Stimulated activated naive CD8-positive, alpha-beta T cell treated with anti-CD3 and anti-CD28 coated beads, Interleukin-15, amount 100 ng/mL, for 72 hours (primary cell): ENCODE measurements at regions not wholly inside any gene's neighbourhood (a gene's known extent, or its start where the extent isn't known, plus 50 kb on each side); places are given as distances from the start of the nearest gene placed in this dataset.
A peak's percentile ranks its signal among the peaks of the same experiment; 100 is the strongest.

Experiments
- ATAC-seq: fragments of 150-1000 bp; cut with Tn5 transposase; 2 replicates; pipeline ENCODE4 v1.10.0; 2021; ENCODE audit warnings: mild to moderate bottlenecking, moderate library complexity
- DNase-seq, 2 donors: peaks; one replicate each; pipeline ENCODE4 v3.0.0; 2021 to 2022
- H3K27ac Mint-ChIP-seq, 2 donors: one replicate each; pipeline ENCODE4 v1.8.0; 2022; ENCODE audit warnings: mild to moderate bottlenecking in 2 of 2, mixed read lengths in 2 of 2, moderate library complexity in 2 of 2
- H3K27me3 Mint-ChIP-seq: one replicate; pipeline ENCODE4 v1.8.0; 2022; ENCODE audit warnings: mixed read lengths
- H3K4me1 Mint-ChIP-seq: one replicate; pipeline ENCODE4 v1.8.0; 2022; ENCODE audit warnings: mild to moderate bottlenecking, mixed read lengths
- H3K4me3 Mint-ChIP-seq, 2 donors: one replicate each; pipeline ENCODE4 v1.8.0; 2022; ENCODE audit warnings: mild to moderate bottlenecking in 2 of 2, mixed read lengths in 2 of 2, moderate library complexity in 1 of 2
- H3K9me3 Mint-ChIP-seq, 2 donors: one replicate each; pipeline ENCODE4 v1.8.0; 2022; ENCODE audit warnings: mixed read lengths in 2 of 2

GRCh38 chr1:47574451-47575165 is 136.8 kb downstream of the FOXD2 start:
- DNase-seq (no peak), ATAC-seq (no peak)
- Mint-ChIP-seq H3K4me3 (no peak overlapping the region), H3K9me3 (no peaks in the 10 kb centered on the region), H3K4me1 (peaks cover 8% of the 10 kb centered on the region), H3K27ac (peak overlapping the region in 1 of 2 donors; percentile 12), H3K27me3 (peaks cover 58% of the 10 kb centered on the region)

- DNase-seq (no peak), ATAC-seq (no peak)
- H3K27me3 Mint-ChIP-seq = peaks cover 54% of the 10 kb centered on the region
- no peaks in the 10 kb centered on the region for H3K9me3 Mint-ChIP-seq
- no peak overlapping the region for H3K4me3 Mint-ChIP-seq
- no peaks in the 10 kb centered on the region for H3K4me1 Mint-ChIP-seq
- no peak overlapping the region for H3K27ac Mint-ChIP-seq
These were observed 138.3 kb downstream of the FOXD2 start for GRCh38 chr1:47575855-47576757.

GRCh38 chr1:47576758-47577115 is 138.9 kb downstream of the FOXD2 start:
- Mint-ChIP-seq H3K4me3 (no peak overlapping the region), H3K27ac (peak overlapping the region in 1 of 2 donors; percentile 24), H3K27me3 (peaks cover 52% of the 10 kb centered on the region), H3K4me1 (no peaks in the 10 kb centered on the region), H3K9me3 (no peaks in the 10 kb centered on the region)
- ATAC-seq (no peak), DNase-seq (no peak)

GRCh38 chr1:47577303-47578025 is 139.6 kb downstream of the FOXD2 start:
- Mint-ChIP-seq H3K27me3 (peaks cover 52% of the 10 kb centered on the region), H3K4me3 (no peak overlapping the region), H3K27ac (no peak overlapping the region), H3K9me3 (no peaks in the 10 kb centered on the region), H3K4me1 (no peaks in the 10 kb centered on the region)
- ATAC-seq (no peak), DNase-seq (no peak)

- DNase-seq (no peak), ATAC-seq (no peak)
- Mint-ChIP-seq H3K9me3 (no peaks in the 10 kb centered on the region), H3K27ac (no peak overlapping the region), H3K27me3 (peaks cover 57% of the 10 kb centered on the region), H3K4me1 (peaks cover 7% of the 10 kb centered on the region), H3K4me3 (no peak overlapping the region)
These were observed 140.3 kb downstream of the FOXD2 start for GRCh38 chr1:47578026-47578720.

- Mint-ChIP-seq H3K4me1 (peaks cover 14% of the 10 kb centered on the region), H3K27me3 (peaks cover 57% of the 10 kb centered on the region), H3K4me3 (no peak overlapping the region), H3K27ac (no peak overlapping the region), H3K9me3 (no peaks in the 10 kb centered on the region)
- no peak for DNase-seq
- no peak for ATAC-seq
These were observed 141.0 kb downstream of the FOXD2 start for GRCh38 chr1:47578721-47579419.

- Mint-ChIP-seq H3K27me3 (peaks cover 57% of the 10 kb centered on the region), H3K4me3 (no peak overlapping the region), H3K27ac (no peak overlapping the region), H3K9me3 (no peaks in the 10 kb centered on the region), H3K4me1 (peaks cover 16% of the 10 kb centered on the region)
- DNase-seq (no peak), ATAC-seq (no peak)
These were observed 142.0 kb downstream of the FOXD2 start for GRCh38 chr1:47579809-47580208.

- no peak for DNase-seq
- H3K27ac Mint-ChIP-seq = peak overlapping the region in 1 of 2 donors; percentile 5
- H3K4me3 Mint-ChIP-seq = no peak overlapping the region
- H3K4me1 Mint-ChIP-seq = peaks cover 16% of the 10 kb centered on the region
- H3K27me3 Mint-ChIP-seq = peaks cover 63% of the 10 kb centered on the region
- no peak for ATAC-seq
- no peaks in the 10 kb centered on the region for H3K9me3 Mint-ChIP-seq
These were observed 142.7 kb downstream of the FOXD2 start for GRCh38 chr1:47580451-47580995.

- Mint-ChIP-seq H3K27ac (peak overlapping the region in 1 of 2 donors; percentile 81), H3K4me3 (peak overlapping the region in 1 of 2 donors; percentile 19), H3K27me3 (peaks cover 45% of the 10 kb centered on the region), H3K4me1 (peaks cover 16% of the 10 kb centered on the region), H3K9me3 (no peaks in the 10 kb centered on the region)
- peak; percentile 93 for ATAC-seq
- DNase-seq = peak; percentile 31 to 46
These were observed 145.2 kb downstream of the FOXD2 start for GRCh38 chr1:47582891-47583608.

GRCh38 chr1:47584249-47584648 is 146.4 kb downstream of the FOXD2 start:
- H3K4me3 Mint-ChIP-seq = no peak overlapping the region

GRCh38 chr1:47585141-47585902 is 147.5 kb downstream of the FOXD2 start:
- Mint-ChIP-seq H3K27ac (no peak overlapping the region), H3K9me3 (no peaks in the 10 kb centered on the region), H3K4me3 (no peak overlapping the region), H3K27me3 (peaks cover 35% of the 10 kb centered on the region), H3K4me1 (peaks cover 16% of the 10 kb centered on the region)
- no peak for ATAC-seq
- no peak for DNase-seq

More at GRCh38 chr1:47584249-47584648, 146.4 kb downstream of the FOXD2 start:
- no peak overlapping the region for H3K27ac Mint-ChIP-seq
- peaks cover 16% of the 10 kb centered on the region for H3K4me1 Mint-ChIP-seq
- DNase-seq = no peak
- H3K27me3 Mint-ChIP-seq = peaks cover 44% of the 10 kb centered on the region
- ATAC-seq = no peak
- no peaks in the 10 kb centered on the region for H3K9me3 Mint-ChIP-seq

- ATAC-seq (no peak), DNase-seq (no peak)
- H3K4me3 Mint-ChIP-seq = no peak overlapping the region
- no peak overlapping the region for H3K27ac Mint-ChIP-seq
- peaks cover 11% of the 10 kb centered on the region for H3K4me1 Mint-ChIP-seq
- H3K9me3 Mint-ChIP-seq = no peaks in the 10 kb centered on the region
- H3K27me3 Mint-ChIP-seq = peaks cover 14% of the 10 kb centered on the region
These were observed 150.2 kb downstream of the FOXD2 start for GRCh38 chr1:47587891-47588582.
